GM12872 (cell line): ENCODE measurements at regions not wholly inside any gene's neighbourhood (a gene's known extent, or its start where the extent isn't known, plus 50 kb on each side); places are given as distances from the start of the nearest gene placed in this dataset.

Experiments
- CTCF ChIP-seq: IDR thresholded peaks from 3 replicates; pipeline ENCODE4 v1.5.1; 2011; ENCODE audit warnings: low read depth, mild to moderate bottlenecking, low read length, moderate library complexity; ENCODE audit not compliant: insufficient read depth

- no peak for TF ChIP-seq CTCF
Measured at GRCh38 chr19:31430381-31430780, 81.1 kb upstream of the TSHZ3 start.

GRCh38 chr19:31432201-31432810, 83.1 kb upstream of the TSHZ3 start:
- TF ChIP-seq CTCF, result no peak

GRCh38 chr19:31436121-31436776, 87.0 kb upstream of the TSHZ3 start:
- no peak for TF ChIP-seq CTCF

- TF ChIP-seq CTCF, result no peak
Measured at GRCh38 chr19:31438401-31439269, 89.4 kb upstream of the TSHZ3 start.

- no peak for TF ChIP-seq CTCF
Measured at GRCh38 chr19:31439270-31439573, 90.0 kb upstream of the TSHZ3 start.

- no peak for TF ChIP-seq CTCF
Measured at GRCh38 chr19:31444931-31445330, 95.7 kb upstream of the TSHZ3 start.

- TF ChIP-seq CTCF, result no peak
Measured at GRCh38 chr19:31445406-31445805, 96.2 kb upstream of the TSHZ3 start.
